Natural killer cell treated with Interleukin-12 subunit alpha and Interleukin-12 subunit beta and Interleukin-15 and Interleukin-18, amount 100 ng/mL, for 72 hours (primary cell): ENCODE measurements at regions not wholly inside any gene's neighbourhood (a gene's known extent, or its start where the extent isn't known, plus 50 kb on each side); places are given as distances from the start of the nearest gene placed in this dataset.
A peak's percentile ranks its signal among the peaks of the same experiment; 100 is the strongest.

ENCODE experiments used
- ATAC-seq, 2 donors: fragments of 150-1000 bp; cut with Tn5 transposase in 1 of 2; sonication (Bioruptor Pico), chemical (Tn5 transposase) in 1 of 2; 2 replicates each; pipeline ENCODE4 v1.10.0; 2021
- DNase-seq: peaks from one replicate; pipeline ENCODE4 v3.0.0; 2022; ENCODE audit warnings: low spot score
- H3K27ac Mint-ChIP-seq, 2 donors: 1 replicate in 1 of 2; 2 replicates in 1 of 2; pipeline ENCODE4 v1.8.0; 2022; ENCODE audit warnings: mixed read lengths in 2 of 2, mild to moderate bottlenecking in 1 of 2, moderate library complexity in 1 of 2
- H3K27me3 Mint-ChIP-seq, 2 donors: 1 replicate in 1 of 2; 2 replicates in 1 of 2; pipeline ENCODE4 v1.8.0; 2022; ENCODE audit warnings: mixed read lengths in 2 of 2
- H3K36me3 Mint-ChIP-seq: one replicate; pipeline ENCODE4 v1.8.0; 2022; ENCODE audit warnings: mixed read lengths
- H3K4me1 Mint-ChIP-seq, 2 donors: 1 replicate in 1 of 2; 2 replicates in 1 of 2; pipeline ENCODE4 v1.8.0; 2022; ENCODE audit warnings: low read depth in 2 of 2, mixed read lengths in 2 of 2, mild to moderate bottlenecking in 1 of 2
- H3K4me3 Mint-ChIP-seq: one replicate; pipeline ENCODE4 v1.8.0; 2022; ENCODE audit warnings: mixed read lengths
- H3K9me3 Mint-ChIP-seq: 2 replicates; pipeline ENCODE4 v1.8.0; 2022; ENCODE audit warnings: mixed read lengths

GRCh38 chr16:82470016-82470415 is 156.8 kb upstream of the CDH13 start:
- Mint-ChIP-seq H3K27me3 (peaks cover 24 to 26% of the 10 kb centered on the region in 2 donors), H3K36me3 (peaks cover 9% of the 10 kb centered on the region), H3K4me1 (no peaks in the 10 kb centered on the region), H3K27ac (no peak overlapping the region), H3K4me3 (no peak overlapping the region), H3K9me3 (no peaks in the 10 kb centered on the region)
- no peak for DNase-seq
- ATAC-seq: no peak

DNA sequence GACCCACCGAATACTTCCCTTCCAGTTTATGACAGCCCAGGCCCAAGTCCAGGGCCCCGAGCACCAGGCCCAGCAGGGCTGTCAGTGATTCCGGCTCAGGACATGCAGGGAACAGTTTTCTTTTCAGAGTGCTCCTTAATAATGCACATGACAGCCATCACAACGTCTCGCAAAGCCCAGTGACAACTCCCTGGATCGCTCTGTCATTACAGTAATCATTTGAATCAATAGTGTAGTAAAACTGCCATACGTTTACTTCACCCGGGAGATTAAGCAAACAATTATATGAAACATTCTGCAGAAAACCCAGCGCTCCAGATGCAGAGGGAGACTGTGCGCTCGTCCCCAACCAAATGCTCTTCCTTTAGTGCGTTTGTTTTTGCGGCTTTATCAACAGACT is 162.6 kb upstream of the CDH13 start:
- no peak for DNase-seq
- Mint-ChIP-seq H3K4me3 (no peak overlapping the region), H3K4me1 (peaks cover 0 to 12% of the 10 kb centered on the region in 2 donors), H3K27me3 (peaks cover 8 to 14% of the 10 kb centered on the region in 2 donors), H3K36me3 (no peaks in the 10 kb centered on the region), H3K9me3 (no peaks in the 10 kb centered on the region), H3K27ac (no peak overlapping the region)
- no peak for ATAC-seq

DNA sequence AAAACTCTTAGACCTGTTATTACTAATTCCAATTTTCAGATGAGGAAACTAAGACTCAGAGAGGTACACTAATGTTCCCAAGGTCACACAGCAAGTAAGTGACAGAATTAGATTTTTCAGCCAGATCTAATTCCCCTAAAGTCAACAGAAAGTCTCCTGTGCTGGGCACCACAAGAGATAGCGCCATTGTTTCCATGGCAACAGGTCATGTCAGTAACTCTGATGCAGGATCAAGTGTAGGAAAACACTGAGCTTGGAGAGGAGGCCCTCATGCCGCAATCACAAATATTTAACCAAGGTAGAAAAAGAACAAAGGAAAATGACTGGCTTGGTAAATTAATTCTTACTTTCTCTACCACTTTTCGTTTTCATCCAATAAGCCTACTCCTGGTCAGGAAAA is 166.0 kb upstream of the CDH13 start:
- H3K4me3 Mint-ChIP-seq: no peak overlapping the region
- peaks cover 4 to 16% of the 10 kb centered on the region in 2 donors for H3K4me1 Mint-ChIP-seq
- ATAC-seq (no peak), DNase-seq (no peak)
- no peak overlapping the region for H3K27ac Mint-ChIP-seq
- H3K27me3 Mint-ChIP-seq: peaks cover 8 to 16% of the 10 kb centered on the region in 2 donors
- H3K36me3 Mint-ChIP-seq: no peaks in the 10 kb centered on the region
- H3K9me3 Mint-ChIP-seq: no peaks in the 10 kb centered on the region

DNA sequence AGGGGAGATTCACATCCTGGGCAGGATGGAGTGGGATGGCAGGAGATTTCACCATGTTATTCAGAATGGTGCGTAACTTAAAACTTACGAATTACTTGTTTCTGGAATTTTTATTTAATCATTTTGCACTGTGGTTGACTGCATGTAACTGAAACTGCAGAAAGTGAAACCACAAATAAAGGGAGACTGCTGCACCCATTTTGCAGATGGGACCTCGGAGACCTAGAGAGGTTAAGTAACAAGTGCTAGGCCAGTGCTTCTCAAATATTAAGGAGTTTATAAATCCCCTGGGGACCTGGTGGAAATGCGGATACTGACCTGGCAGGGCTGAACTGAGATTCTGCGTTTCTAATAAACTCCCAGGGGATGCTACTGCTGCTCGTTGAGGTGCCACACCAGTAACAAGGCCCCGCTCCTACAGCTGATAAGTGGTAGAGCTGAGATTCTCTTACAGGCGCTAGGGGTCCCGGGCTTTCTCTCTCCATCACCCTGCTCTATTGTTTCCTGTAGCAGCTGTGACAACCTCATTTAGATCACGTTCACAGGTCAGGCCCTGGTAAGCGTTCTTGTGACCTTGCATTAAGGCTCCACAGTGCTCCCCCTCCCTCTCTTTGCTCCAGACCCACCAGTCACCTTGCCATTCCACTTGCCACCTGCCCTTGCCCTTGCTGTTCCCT is 167.1 kb upstream of the CDH13 start:
- Mint-ChIP-seq H3K36me3 (no peaks in the 10 kb centered on the region), H3K27me3 (peaks cover 0 to 12% of the 10 kb centered on the region in 2 donors), H3K4me1 (peaks cover 6 to 22% of the 10 kb centered on the region in 2 donors), H3K9me3 (no peaks in the 10 kb centered on the region), H3K4me3 (no peak overlapping the region), H3K27ac (no peak overlapping the region)
- DNase-seq (no peak), ATAC-seq (no peak)

- peaks cover 0 to 10% of the 10 kb centered on the region in 2 donors for H3K27me3 Mint-ChIP-seq
- DNase-seq: no peak
- peak; percentile 59 to 78 for ATAC-seq
- no peak overlapping the region for H3K27ac Mint-ChIP-seq
- peak overlapping the region; percentile 35 for H3K4me3 Mint-ChIP-seq
- no peaks in the 10 kb centered on the region for H3K36me3 Mint-ChIP-seq
- H3K9me3 Mint-ChIP-seq: no peaks in the 10 kb centered on the region
- H3K4me1 Mint-ChIP-seq: peaks cover 14 to 46% of the 10 kb centered on the region in 2 donors
Observed at GRCh38 chr16:82456683-82457082, 170.1 kb upstream of the CDH13 start.

GRCh38 chr16:82454566-82454965 is 172.2 kb upstream of the CDH13 start:
- no peaks in the 10 kb centered on the region for H3K9me3 Mint-ChIP-seq
- DNase-seq (no peak), ATAC-seq (no peak)
- peaks cover 14 to 35% of the 10 kb centered on the region in 2 donors for H3K4me1 Mint-ChIP-seq
- H3K36me3 Mint-ChIP-seq: no peaks in the 10 kb centered on the region
- peak overlapping the region; percentile 42 for H3K4me3 Mint-ChIP-seq
- H3K27ac Mint-ChIP-seq: no peak overlapping the region
- H3K27me3 Mint-ChIP-seq: peaks cover 0 to 10% of the 10 kb centered on the region in 2 donors

GRCh38 chr16:82454152-82454551 is 172.6 kb upstream of the CDH13 start:
- ATAC-seq: peak in 1 of 2 donors; percentile 79

GRCh38 chr16:82452004-82452756 is 174.6 kb upstream of the CDH13 start:
- DNase-seq (no peak), ATAC-seq (peak in 1 of 2 donors; percentile 56)
- H3K4me3 Mint-ChIP-seq: peak overlapping the region; percentile 60
- peak overlapping the region in 1 of 2 donors; percentile 34 for H3K27ac Mint-ChIP-seq
- H3K9me3 Mint-ChIP-seq: no peaks in the 10 kb centered on the region
- peaks cover 0 to 12% of the 10 kb centered on the region in 2 donors for H3K27me3 Mint-ChIP-seq
- no peaks in the 10 kb centered on the region for H3K36me3 Mint-ChIP-seq
- peaks cover 14 to 34% of the 10 kb centered on the region in 2 donors for H3K4me1 Mint-ChIP-seq

More at GRCh38 chr16:82454152-82454551, 172.6 kb upstream of the CDH13 start:
- no peaks in the 10 kb centered on the region for H3K36me3 Mint-ChIP-seq
- no peak for DNase-seq
- H3K4me3 Mint-ChIP-seq: peak overlapping the region; percentile 42
- no peak overlapping the region for H3K27ac Mint-ChIP-seq
- H3K9me3 Mint-ChIP-seq: no peaks in the 10 kb centered on the region
- H3K27me3 Mint-ChIP-seq: peaks cover 0 to 9% of the 10 kb centered on the region in 2 donors
- H3K4me1 Mint-ChIP-seq: peaks cover 14 to 34% of the 10 kb centered on the region in 2 donors

DNA sequence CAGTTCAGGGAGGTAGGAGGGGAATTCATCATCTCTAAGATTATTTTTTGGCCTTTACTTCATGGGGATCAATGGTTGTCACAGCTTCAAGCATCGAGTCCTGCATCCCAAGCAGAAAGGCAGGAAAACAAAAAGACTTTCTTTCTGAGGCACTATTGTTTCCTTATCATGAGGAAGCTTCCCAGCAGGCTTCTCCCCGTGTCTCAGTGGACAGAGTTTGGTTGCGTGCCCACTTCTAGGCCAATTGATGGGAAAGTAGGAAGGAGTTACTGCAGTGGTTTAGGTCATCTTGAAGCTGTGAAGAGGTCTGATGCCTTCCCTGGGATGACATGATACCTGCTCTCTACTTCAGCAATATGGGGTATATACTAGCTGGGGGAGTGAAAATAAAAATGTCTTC is 175.3 kb upstream of the CDH13 start:
- ATAC-seq (no peak), DNase-seq (no peak)
- H3K9me3 Mint-ChIP-seq: no peaks in the 10 kb centered on the region
- no peaks in the 10 kb centered on the region for H3K36me3 Mint-ChIP-seq
- H3K4me3 Mint-ChIP-seq: no peak overlapping the region
- H3K4me1 Mint-ChIP-seq: peaks cover 10 to 31% of the 10 kb centered on the region in 2 donors
- no peak overlapping the region for H3K27ac Mint-ChIP-seq
- peaks cover 0 to 9% of the 10 kb centered on the region in 2 donors for H3K27me3 Mint-ChIP-seq

- H3K36me3 Mint-ChIP-seq: no peaks in the 10 kb centered on the region
- peaks cover 19 to 29% of the 10 kb centered on the region in 2 donors for H3K27me3 Mint-ChIP-seq
- no peaks in the 10 kb centered on the region for H3K9me3 Mint-ChIP-seq
- H3K4me1 Mint-ChIP-seq: peaks cover 0 to 5% of the 10 kb centered on the region in 2 donors
- no peak overlapping the region for H3K27ac Mint-ChIP-seq
- ATAC-seq: peak in 1 of 2 donors; percentile 24
- no peak for DNase-seq
- H3K4me3 Mint-ChIP-seq: no peak overlapping the region
Observed at GRCh38 chr16:82440336-82440735, 186.4 kb upstream of the CDH13 start.

- Mint-ChIP-seq H3K9me3 (no peaks in the 10 kb centered on the region), H3K36me3 (no peaks in the 10 kb centered on the region), H3K4me3 (no peak overlapping the region), H3K27ac (no peak overlapping the region), H3K27me3 (peaks cover 23 to 31% of the 10 kb centered on the region in 2 donors), H3K4me1 (peaks cover 0 to 5% of the 10 kb centered on the region in 2 donors)
- DNase-seq: no peak
- ATAC-seq: peak; percentile 38 to 45
Observed at GRCh38 chr16:82439678-82440293, 187.0 kb upstream of the CDH13 start.

GRCh38 chr16:82433042-82433441 is 193.7 kb upstream of the CDH13 start:
- no peaks in the 10 kb centered on the region for H3K9me3 Mint-ChIP-seq
- H3K27ac Mint-ChIP-seq: no peak overlapping the region
- DNase-seq: no peak
- H3K4me3 Mint-ChIP-seq: no peak overlapping the region
- no peaks in the 10 kb centered on the region for H3K36me3 Mint-ChIP-seq
- no peak for ATAC-seq
- peaks cover 10 to 33% of the 10 kb centered on the region in 2 donors for H3K27me3 Mint-ChIP-seq
- H3K4me1 Mint-ChIP-seq: peaks cover 0 to 6% of the 10 kb centered on the region in 2 donors

DNA sequence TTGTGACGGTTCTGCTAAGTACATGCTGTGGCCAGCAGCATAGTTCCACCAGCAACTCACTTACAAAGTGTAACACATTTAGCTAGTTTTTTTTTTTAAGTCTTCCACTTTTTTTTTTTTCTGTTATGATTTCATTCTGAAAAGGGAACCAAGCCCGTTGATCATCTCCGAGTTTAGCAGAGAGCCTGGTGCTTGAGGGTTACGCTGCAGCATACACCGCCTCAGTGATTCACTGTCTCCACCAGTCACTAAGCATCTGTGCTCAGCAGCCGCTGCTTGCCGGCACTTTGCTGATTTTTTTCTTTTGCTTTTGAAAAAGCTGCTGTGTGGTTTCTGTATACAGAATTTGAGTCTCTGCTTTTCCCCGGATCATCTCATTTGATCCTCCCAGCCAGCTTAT is 194.5 kb upstream of the CDH13 start:
- peak overlapping the region; percentile 45 for H3K4me3 Mint-ChIP-seq

DNA sequence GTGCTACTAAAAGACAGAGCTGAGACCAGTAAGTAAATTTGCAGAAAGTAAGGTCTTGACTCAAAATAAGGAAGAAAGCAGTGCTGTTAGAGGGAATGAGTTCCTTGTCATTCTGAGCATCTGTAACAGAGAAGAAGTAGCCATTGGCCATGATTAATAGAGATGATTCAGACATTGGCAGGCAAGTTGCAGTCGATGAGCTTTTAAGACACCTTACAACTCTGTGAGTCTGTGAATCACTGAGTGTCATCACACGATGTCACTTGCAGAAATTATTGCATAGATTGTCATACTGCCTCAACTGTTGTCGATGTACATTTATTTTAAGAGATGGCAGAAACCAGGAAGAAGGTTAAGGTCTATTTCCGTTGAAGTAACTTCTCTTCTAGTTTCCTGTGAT is 201.1 kb upstream of the CDH13 start:
- no peaks in the 10 kb centered on the region for H3K9me3 Mint-ChIP-seq
- DNase-seq (no peak), ATAC-seq (peak in 1 of 2 donors; percentile 75)
- peaks cover 0 to 10% of the 10 kb centered on the region in 2 donors for H3K4me1 Mint-ChIP-seq
- peak overlapping the region; percentile 2 for H3K4me3 Mint-ChIP-seq
- peaks cover 19 to 44% of the 10 kb centered on the region in 2 donors for H3K27me3 Mint-ChIP-seq
- peak overlapping the region in 1 of 2 donors; percentile 20 for H3K27ac Mint-ChIP-seq
- no peaks in the 10 kb centered on the region for H3K36me3 Mint-ChIP-seq

More for the DNA sequence above, 194.5 kb upstream of the CDH13 start:
- peaks cover 10 to 34% of the 10 kb centered on the region in 2 donors for H3K27me3 Mint-ChIP-seq
- peaks cover 0 to 6% of the 10 kb centered on the region in 2 donors for H3K4me1 Mint-ChIP-seq
- H3K27ac Mint-ChIP-seq: peak overlapping the region in 1 of 2 donors; percentile 22
- no peaks in the 10 kb centered on the region for H3K36me3 Mint-ChIP-seq
- no peak for DNase-seq
- no peaks in the 10 kb centered on the region for H3K9me3 Mint-ChIP-seq
- peak in 1 of 2 donors; percentile 84 for ATAC-seq
